GM12874 (cell line): ENCODE measurements at regions not wholly inside any gene's neighbourhood (a gene's known extent, or its start where the extent isn't known, plus 50 kb on each side); places are given as distances from the start of the nearest gene placed in this dataset.

Source experiments
- TF ChIP-seq, protein P1 (sequence below): IDR thresholded peaks from 2 replicates; pipeline ENCODE4 v1.5.1; 2011; ENCODE audit warnings: low read depth, mild to moderate bottlenecking, control low read depth, low read length, moderate library complexity; ENCODE audit not compliant: insufficient read depth

DNA sequence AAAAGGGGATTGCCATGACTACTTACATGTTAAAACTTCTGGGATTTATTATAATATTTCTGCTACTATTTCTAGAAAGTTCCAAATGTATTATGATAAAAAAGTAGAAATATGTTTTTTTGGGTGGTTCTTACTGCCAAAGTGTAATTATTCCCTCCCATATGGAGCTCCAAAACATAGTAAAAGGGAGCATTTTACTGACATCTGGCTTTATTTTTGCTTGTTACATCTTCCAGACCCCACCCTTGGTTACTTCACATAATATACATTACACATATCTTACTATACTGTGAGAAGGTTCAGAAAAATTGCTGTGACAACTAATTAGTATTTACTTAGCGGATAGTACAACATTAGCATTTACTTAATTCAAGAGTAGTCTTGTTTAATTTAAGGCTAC lies 205.1 kb upstream of the TLL1 start:
- TF ChIP-seq, protein P1, sequence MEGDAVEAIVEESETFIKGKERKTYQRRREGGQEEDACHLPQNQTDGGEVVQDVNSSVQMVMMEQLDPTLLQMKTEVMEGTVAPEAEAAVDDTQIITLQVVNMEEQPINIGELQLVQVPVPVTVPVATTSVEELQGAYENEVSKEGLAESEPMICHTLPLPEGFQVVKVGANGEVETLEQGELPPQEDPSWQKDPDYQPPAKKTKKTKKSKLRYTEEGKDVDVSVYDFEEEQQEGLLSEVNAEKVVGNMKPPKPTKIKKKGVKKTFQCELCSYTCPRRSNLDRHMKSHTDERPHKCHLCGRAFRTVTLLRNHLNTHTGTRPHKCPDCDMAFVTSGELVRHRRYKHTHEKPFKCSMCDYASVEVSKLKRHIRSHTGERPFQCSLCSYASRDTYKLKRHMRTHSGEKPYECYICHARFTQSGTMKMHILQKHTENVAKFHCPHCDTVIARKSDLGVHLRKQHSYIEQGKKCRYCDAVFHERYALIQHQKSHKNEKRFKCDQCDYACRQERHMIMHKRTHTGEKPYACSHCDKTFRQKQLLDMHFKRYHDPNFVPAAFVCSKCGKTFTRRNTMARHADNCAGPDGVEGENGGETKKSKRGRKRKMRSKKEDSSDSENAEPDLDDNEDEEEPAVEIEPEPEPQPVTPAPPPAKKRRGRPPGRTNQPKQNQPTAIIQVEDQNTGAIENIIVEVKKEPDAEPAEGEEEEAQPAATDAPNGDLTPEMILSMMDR, result no peak

DNA sequence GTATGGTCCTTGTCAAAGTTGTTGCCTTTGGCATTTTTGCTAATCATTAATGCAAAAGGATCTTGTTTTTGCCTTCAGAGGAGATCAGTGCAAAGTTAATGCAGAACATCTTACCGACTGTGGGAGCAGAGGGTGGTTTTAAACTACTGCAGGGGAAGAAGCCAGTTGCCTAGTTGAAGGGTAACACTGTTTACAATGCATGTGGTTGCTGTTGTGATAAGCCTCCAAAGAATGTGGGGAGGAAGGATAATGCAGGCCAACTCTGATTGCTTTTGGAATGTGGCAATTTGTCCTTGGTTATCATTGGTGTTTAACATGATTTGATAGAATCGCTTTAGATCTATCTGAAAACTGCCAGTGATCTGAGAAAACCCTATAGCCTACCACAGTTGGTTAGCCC lies 204.3 kb upstream of the TLL1 start:
- TF ChIP-seq, protein P1, result no peak

DNA sequence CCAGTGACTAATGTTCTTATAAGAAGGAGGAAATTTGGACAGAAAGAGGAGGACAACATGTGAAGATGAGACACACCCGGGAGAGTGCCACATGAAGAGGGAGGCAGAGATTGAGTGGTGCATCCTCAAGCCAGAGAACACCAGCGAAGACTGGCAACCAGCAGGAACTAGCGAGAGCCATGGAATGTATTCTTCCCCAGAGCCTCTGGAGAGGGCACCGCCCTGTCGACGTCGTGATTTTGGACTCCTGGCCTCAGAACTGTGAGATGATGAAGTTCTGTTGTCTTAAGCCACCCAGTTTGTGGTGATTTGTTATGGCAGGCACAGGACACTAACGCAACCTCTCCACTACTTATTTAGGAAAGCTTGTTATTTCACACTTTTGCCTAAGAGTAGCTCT lies 196.0 kb upstream of the TLL1 start:
- TF ChIP-seq, protein P1, result no peak

DNA sequence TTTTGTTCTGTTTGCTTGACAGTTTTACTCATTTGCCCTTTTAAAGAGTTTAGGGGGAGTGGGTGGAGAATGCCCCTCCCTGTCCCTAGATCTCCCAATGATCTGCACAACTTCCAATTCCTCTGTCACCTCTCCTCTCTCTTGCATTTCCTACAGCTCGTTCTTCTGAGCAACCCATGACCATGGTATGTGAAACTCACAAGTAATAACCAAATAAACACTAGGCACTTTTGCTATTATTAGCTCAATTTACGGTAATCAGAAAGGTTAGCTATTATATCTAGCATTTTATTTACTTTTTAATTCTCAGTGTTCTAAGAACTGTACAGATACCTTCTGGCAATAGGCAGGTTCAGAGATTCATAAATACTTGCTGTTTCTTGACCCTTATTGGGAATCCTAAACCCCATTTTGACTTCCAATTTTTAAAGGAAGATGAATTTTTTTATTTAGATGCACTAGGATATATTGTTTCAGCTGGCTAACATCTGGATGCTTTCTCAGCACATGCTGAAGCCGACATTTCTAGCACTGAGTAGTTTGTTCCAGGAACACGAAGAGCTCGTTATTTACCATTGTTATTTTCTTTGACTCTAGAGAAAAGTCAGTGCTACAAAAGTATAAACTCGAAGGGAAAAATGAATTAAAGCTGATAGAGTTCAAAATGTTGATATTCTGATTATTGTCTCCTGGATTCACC lies 194.7 kb upstream of the TLL1 start:
- TF ChIP-seq, protein P1, result no peak

DNA sequence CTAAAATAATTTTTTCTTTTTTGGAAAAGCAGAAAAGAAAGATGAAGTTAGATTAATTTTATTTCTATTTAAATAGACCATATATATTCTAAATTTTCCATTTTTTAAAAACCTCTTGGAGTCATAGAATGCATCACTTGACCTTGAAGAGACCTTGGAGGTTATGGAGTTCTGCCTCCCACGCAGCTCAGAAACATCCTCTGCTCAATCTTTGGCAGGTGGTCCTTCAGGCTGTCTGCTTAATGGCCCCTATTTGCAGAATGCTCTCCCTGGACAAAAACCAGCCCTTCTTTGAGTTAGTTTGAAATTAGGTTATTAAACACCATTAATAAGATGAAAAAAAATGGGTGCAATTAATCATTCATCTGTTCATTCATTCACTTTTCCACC lies 194.1 kb upstream of the TLL1 start:
- TF ChIP-seq, protein P1, result no peak

DNA sequence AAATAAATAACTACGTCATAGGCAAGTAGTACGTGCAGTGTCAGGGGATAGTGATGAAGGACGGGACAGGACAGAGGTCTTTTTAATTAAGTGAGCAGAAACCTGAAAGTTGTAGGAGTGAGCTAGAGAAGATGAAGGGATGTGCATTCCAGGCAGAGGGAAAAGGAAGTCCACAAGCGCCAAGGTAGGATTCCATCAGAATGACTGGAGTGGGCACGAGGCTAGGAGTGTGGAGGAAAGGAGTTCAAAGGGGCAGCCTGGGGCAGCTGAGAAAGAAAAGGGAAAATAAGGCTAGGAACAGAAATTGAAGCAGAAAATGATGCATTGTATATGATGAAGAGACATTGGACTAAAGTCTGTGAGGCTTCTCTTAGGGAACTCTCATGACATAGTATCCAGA lies 192.2 kb upstream of the TLL1 start:
- TF ChIP-seq, protein P1, result no peak

DNA sequence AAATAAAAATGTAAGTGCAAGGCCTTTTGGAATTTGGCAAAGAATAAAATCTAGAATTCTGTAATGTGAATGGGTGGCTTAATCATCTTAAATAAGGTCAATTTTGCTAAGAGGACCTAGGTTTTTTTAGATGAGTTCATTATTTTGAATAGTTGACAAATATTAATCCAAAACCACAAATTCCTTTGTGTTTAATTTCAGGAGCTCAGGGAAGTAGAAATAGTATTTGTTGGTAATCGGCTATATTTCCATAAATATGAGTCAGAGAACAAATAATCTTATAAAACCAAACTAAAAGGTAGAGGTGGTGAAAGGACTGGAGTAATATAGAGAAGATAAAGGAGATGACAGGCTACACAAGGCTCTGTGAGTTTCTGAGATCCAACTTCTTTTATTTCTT lies 190.4 kb upstream of the TLL1 start:
- TF ChIP-seq, protein P1, result no peak
